ENCODE measurements at regions not wholly inside any gene's neighbourhood (a gene's known extent, or its start where the extent isn't known, plus 50 kb on each side); places are given as distances from the start of the nearest gene placed in this dataset.

GRCh38 chr18:10229458-10229857 lies 225.0 kb upstream of the APCDD1 start:
- no peak for DNase-seq (ENCODE audit: low read depth, low spot score)
- intact Hi-C loops (cut with micrococcal nuclease), result no loop called here
- no peaks in the 10 kb centered on the region for H3K79me2 ChIP-seq (ENCODE audit: insufficient read depth, low read length)
- H3K4me2 ChIP-seq (ENCODE audit: low read length), result no peak overlapping the region
- no peaks in the 10 kb centered on the region for H4K20me1 ChIP-seq (ENCODE audit: insufficient read depth)
- no peak overlapping the region for H3K27ac ChIP-seq (ENCODE audit: low read depth, low read length)
- H3K9me3 ChIP-seq (ENCODE audit: control insufficient read depth in 1 of 2, insufficient read depth in 1 of 2, low read depth in 1 of 2, low read length in 2 of 2), result peaks cover 0 to 4% of the 10 kb centered on the region in 2 experiments; a peak in 1 of 4 replicates
- H3K27me3 ChIP-seq (ENCODE audit: insufficient read depth, low read length), result no peaks in the 10 kb centered on the region
- BruUV-seq (replicated peaks), result no TSS peak
- no peak overlapping the region for H3K4me3 ChIP-seq (replicated peaks in 1 of 2; ENCODE audit: low read depth in 1 of 2, low read length in 2 of 2)
- no peaks in the 10 kb centered on the region for H3K36me3 ChIP-seq (ENCODE audit: control insufficient read depth in 1 of 2, insufficient read depth in 2 of 2, low read length in 2 of 2)
- ChIA-PET RAD21 (ENCODE audit: low non-redundant PET in 1 of 2, low total read pairs in 2 of 2, uncharacterized antibody in 2 of 2, unreplicated experiment in 2 of 2) (no interaction called here), POLR2A (no interaction called here), CTCF (no interaction called here)
- H3K9me2 ChIP-seq (ENCODE audit: insufficient read depth), result no peaks in the 10 kb centered on the region
- H3K4me1 ChIP-seq (ENCODE audit: control insufficient read depth in 1 of 2, insufficient read depth in 2 of 2, low read length in 2 of 2), result peaks cover 0 to 6% of the 10 kb centered on the region in 2 experiments; a peak in 2 of 4 replicates
- no peak for ATAC-seq
- H2AFZ ChIP-seq (ENCODE audit: low read depth, low read length, poor library complexity, severe bottlenecking), result no peak overlapping the region
- TF ChIP-seq POLR2AphosphoS5 (IDR thresholded peaks at IDR 0.05; ENCODE audit: low read depth, low read length) (no peak), EGR1 (IDR thresholded peaks at IDR 0.05; ENCODE audit: low read depth) (no peak), POLR2A (IDR thresholded peaks at IDR 0.05; ENCODE audit: borderline replicate concordance, extremely low read depth, insufficient read depth, insufficient read length) (no peak), CBX3 (IDR thresholded peaks at IDR 0.05; ENCODE audit: low read depth) (no peak), MAX (IDR thresholded peaks at IDR 0.05) (no peak), SIN3A (IDR thresholded peaks at IDR 0.05; ENCODE audit: low read depth) (no peak), TCF7L2 (IDR thresholded peaks at IDR 0.05; ENCODE audit: borderline replicate concordance, extremely low read depth, insufficient read depth, insufficient read length) (no peak), EZH2phosphoT487 (IDR thresholded peaks at IDR 0.05; ENCODE audit: borderline replicate concordance) (no peak), RAD21 (IDR thresholded peaks at IDR 0.05; ENCODE audit: low read depth) (no peak), ATF3 (IDR thresholded peaks at IDR 0.05) (no peak)
- TF ChIP-seq, protein P1, sequence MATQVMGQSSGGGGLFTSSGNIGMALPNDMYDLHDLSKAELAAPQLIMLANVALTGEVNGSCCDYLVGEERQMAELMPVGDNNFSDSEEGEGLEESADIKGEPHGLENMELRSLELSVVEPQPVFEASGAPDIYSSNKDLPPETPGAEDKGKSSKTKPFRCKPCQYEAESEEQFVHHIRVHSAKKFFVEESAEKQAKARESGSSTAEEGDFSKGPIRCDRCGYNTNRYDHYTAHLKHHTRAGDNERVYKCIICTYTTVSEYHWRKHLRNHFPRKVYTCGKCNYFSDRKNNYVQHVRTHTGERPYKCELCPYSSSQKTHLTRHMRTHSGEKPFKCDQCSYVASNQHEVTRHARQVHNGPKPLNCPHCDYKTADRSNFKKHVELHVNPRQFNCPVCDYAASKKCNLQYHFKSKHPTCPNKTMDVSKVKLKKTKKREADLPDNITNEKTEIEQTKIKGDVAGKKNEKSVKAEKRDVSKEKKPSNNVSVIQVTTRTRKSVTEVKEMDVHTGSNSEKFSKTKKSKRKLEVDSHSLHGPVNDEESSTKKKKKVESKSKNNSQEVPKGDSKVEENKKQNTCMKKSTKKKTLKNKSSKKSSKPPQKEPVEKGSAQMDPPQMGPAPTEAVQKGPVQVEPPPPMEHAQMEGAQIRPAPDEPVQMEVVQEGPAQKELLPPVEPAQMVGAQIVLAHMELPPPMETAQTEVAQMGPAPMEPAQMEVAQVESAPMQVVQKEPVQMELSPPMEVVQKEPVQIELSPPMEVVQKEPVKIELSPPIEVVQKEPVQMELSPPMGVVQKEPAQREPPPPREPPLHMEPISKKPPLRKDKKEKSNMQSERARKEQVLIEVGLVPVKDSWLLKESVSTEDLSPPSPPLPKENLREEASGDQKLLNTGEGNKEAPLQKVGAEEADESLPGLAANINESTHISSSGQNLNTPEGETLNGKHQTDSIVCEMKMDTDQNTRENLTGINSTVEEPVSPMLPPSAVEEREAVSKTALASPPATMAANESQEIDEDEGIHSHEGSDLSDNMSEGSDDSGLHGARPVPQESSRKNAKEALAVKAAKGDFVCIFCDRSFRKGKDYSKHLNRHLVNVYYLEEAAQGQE (IDR thresholded peaks at IDR 0.05; ENCODE audit: low read depth), result no peak
- H3K9ac ChIP-seq (ENCODE audit: low read length), result no peak overlapping the region

Data from HCT116 (cell line).